ENCODE measurements at regions not wholly inside any gene's neighbourhood (a gene's known extent, or its start where the extent isn't known, plus 50 kb on each side); places are given as distances from the start of the nearest gene placed in this dataset.
"Not testable (repeated sequence)": the region's sequence is repeated elsewhere in the genome, so short reads cannot be mapped to it uniquely, and the experiment has no call there.

DNA sequence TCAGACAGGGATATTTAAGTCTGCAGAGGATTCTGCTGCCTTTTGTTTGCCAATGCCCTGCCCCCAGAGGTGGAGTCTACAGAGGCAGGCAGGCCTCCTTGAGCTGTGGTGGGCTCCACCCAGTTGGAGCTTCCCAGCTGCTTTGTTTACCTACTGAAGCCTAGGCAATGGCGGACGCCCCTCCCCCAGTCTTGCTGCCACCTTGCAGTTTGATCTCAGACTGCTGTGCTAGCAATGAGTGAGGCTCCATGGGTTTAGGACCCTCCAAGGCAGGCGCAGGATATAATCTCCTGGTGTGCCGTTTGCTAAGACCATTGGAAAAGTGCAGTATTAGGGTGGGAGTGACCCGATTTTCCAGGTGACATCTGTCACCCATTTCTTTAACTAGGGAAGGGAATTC lies 132.7 kb downstream of the UNC93B1 start:
- DNase-seq = not testable (repeated sequence)

GRCh38 chr11:67862896-67863295 lies 141.0 kb downstream of the UNC93B1 start:
- DNase-seq = not testable (repeated sequence)

DNA sequence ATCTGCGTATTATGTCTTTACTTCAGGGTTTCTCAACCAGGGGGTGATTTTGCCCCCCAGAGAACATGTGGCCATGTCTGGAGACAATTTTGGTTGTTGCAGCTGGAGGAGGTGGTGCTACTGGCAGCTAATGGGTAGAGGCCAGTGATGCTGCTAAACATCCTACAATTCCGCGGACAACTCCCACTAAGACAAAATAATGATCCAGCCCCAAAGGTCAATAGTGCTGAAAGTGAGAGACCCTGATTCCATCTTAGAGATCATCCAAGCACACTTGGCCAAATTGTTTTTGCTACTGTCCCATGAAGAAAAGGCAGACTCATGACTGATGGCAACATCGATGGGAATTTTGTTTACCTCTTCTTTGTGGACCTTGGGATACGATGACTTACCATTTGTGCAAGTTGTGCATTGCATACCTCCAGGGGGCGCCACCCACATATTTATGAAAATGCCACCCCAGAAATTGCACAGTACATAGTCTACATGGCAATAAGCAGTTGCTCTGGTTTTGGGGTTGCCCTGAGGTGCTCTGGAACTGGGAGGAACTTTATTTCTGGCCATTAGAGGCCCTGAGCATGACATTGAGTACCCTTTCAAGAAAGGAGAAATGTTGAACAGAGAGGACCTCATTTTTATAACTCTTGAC lies 144.3 kb downstream of the UNC93B1 start:
- DNase-seq = not testable (repeated sequence)

DNA sequence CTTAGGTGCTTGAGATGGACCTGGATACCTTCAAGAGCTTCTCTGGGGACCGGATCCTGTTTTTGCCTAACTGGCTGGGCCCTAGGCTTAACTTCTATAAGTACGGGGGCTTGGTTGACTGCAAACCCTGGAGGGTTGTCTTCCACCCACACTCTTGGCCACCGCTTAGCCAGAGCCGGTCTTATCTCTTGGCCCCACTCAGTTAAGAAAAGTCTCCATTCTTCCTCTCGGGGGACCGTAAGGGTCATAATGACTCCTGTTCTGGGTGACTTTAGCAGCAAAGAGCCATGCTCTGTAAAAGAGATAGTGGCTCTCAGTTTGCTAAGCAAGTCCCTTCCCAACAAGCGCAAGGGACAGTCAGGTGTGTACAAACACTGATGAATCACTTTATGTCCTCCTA lies 153.2 kb downstream of the UNC93B1 start:
- DNase-seq = not testable (repeated sequence)

DNA sequence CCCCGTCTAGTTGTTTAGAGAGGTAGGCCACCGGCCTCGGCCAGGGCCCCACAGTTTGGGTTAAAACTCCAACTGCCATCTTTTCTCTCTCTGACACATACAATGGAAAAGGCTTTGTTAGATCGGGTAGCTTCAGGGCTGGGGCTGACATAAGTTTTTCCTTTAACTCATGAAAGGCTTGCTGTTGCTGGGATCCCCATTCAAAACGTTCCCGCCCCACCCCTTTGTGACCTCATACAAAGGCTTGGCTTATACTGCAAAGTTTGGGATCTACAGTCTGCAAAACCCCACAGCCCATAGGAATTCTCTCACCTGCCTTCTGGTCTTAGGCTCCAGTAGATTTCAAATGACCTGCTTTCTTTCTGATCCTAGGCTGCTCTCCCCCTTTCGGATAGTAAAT lies 154.1 kb downstream of the UNC93B1 start:
- not testable (repeated sequence) for DNase-seq

DNA sequence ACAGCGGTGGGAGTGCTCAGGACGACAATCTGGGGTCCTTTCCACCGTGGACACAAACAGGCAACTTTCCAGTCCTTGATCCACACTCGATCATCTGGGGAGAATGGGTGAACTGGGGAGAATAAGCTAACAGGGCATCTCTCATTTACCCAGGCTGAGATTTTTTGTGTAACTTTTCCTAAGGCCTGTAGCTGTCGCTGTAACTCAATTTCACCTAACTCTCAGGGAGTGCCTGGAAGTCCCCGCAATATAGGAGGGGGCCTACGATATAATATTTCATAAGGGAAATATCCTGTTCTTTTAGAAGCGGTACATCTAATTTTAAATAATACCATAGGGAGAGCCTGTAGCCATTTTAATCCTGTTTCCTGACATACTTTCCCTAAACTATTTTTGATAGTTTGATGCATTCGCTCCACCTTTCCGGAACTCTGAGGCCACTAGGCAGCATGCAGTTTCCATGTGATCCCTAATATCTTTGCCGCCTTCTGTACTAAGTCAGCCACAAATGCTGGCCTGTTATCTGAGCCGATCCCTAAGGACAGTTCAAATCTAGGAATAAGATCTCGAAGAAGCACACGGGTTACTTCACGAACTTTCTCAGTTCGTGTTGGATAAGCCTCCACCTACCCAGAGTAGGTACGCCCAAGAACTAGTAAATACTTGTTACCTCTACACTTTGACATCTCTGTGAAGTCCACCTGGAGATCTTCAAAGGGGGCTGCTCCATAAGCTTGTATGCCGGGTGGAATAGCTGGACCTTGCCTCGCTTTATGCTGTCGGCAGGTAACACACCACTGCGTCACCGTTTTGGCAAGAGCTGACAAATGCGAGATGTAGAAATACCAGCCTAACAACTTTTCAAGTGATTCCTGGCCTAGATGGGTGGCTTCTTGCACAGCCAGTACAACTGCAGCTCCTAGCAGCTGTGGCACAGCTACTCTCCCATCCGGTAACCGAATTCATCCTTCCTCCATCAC lies 155.7 kb downstream of the UNC93B1 start:
- DNase-seq = not testable (repeated sequence)

DNA sequence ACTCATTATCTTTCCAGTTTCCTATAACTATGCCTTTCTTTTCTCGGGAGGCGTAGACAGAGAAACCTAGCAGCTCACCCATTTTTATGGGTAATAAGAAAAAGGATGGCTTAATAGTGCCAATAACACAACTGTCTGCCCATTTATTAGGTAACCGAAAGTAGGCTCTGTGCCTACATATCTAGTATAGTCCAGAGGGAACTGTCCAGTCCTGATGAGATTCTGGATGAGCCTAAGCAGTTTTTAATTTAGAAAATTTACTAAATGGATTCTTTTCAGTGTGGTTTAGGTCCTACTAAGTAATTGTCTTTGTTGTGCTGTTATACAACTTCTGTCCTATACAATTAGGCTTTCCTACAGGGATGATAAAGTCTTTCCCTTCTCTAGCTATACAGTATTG lies 157.6 kb downstream of the UNC93B1 start:
- not testable (repeated sequence) for DNase-seq

GRCh38 chr11:67845296-67845695 lies 158.6 kb downstream of the UNC93B1 start:
- not testable (repeated sequence) for DNase-seq

GRCh38 chr11:67840599-67840998 lies 163.3 kb downstream of the UNC93B1 start:
- not testable (repeated sequence) for DNase-seq

DNA sequence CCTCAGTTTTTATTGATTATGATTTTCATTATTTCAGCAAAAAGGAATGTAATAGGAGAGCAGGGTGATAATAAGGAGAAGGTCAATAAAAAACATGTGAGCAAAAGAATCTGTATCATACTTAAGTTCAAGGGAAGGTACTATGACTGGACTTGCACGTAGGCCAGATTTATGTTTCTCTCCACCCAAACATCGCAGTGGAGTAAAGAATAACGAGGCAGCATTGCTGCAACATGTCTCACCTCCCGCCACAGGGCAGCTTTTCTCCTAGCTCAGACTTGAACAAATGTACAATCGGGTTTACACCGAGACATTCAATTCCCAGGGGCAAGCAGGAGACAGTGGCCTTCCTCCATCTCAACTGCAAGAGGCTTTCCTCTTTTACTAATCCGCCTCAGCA lies 155.7 kb upstream of the ALDH3B2 start:
- DNase-seq = not testable (repeated sequence)

- DNase-seq = not testable (repeated sequence)
Observed at GRCh38 chr11:67826951-67827296, 152.5 kb upstream of the ALDH3B2 start.

GRCh38 chr11:67826028-67826950 lies 151.9 kb upstream of the ALDH3B2 start:
- DNase-seq = peak; percentile 84

DNA sequence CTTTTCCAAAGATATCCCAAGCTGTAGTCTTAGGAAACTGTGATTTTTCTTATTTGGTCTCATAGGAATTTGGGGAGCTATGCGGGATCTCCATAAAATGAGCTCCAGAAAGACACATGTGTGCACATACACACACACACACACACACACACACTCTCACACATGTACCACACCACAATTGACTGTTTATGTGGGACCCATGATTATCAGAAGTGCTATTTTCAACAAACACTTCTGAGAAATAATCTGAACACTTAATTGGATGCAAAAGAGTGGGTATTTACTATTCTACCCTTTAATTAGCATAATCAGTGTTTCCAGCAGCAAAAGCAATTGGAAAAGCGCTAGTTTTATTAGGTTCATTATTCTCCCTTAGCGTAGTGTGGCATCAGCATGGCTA lies 150.4 kb upstream of the ALDH3B2 start:
- not testable (repeated sequence) for DNase-seq

DNA sequence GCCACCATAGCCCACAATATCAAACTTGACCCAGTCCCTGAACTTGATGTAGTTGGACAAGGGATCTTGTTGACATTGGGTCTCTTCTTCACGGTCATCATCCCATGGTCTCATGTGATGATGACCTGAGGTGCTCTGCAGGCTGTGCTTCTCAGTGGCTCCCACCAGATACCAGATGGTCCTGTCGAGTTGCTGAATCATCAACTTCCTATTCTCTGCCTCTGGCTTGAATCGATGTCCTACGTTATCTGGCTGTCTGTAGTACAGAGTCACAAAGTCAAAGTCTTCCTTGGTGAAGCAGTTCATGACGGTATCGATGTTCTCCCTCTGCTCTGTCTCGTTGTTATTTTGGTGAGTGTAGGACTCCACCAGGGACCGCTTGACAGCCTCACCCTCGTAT lies 145.7 kb upstream of the ALDH3B2 start:
- DNase-seq = no peak

DNA sequence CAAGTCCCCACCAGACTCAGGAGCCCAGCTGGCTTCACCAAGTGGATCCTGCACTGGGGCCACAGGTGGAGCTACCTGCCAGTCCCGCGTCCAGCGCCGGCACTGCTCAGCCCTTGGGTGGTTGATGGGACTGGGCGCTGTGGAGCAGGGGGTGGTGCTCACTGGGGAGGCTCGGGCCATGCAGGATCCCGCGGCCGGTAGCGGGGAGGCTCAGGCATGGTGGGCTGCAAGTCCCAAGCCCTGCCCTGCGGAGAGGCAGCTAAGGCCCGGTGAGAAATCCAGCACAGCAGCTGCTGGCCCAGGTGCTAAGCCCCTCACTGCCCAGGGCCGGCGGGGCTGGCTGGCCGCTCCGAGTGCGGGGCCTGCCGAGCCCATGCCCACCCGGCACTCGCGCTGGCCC lies 143.1 kb upstream of the ALDH3B2 start:
- DNase-seq = not testable (repeated sequence)

GRCh38 chr11:67809301-67809700 lies 134.9 kb upstream of the ALDH3B2 start:
- not testable (repeated sequence) for DNase-seq

DNA sequence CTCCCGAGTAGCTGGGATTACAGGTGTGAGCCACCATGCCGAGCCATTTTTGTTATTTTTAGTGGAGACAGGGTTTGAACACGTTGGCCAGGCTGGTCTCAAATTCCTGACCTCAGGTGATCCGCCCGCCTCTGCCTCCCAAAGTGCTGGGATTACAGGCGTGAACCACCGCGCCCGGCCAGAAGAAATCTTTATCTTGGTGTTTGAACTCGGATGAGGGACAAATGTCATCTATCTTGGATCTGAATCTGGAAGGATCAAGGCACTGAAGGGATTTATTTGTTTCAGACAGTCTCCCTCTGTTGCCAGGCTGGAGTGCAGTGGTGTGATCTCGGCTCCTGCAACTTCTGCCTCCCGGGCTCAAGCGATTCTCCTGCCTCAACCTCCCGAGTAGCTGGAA lies 133.5 kb upstream of the ALDH3B2 start:
- DNase-seq = not testable (repeated sequence)

DNA sequence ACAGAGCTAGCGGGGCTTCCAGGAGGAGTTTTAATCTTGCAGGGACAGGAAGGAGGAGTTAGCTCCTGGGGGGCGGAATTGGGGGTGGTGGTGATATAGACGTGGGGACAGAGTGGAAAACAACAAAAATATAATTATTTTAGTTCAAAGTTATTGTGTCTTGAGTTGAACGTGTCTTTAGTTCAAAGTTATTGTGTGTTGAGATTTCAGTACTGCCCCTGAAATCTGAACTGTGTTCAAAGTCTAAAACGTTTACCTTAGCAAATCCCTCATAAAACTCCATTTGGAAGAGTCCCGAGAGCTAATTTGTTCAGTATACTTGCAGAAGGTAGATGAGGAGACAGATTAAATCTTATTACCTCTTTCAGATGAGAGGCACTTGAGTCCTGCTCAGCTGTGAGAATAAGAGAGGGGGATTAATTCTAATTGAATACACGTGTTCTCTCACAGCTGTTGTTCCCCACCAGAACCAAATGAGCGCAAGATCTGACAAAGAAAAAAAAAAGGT lies 132.4 kb upstream of the ALDH3B2 start:
- not testable (repeated sequence) for DNase-seq

DNA sequence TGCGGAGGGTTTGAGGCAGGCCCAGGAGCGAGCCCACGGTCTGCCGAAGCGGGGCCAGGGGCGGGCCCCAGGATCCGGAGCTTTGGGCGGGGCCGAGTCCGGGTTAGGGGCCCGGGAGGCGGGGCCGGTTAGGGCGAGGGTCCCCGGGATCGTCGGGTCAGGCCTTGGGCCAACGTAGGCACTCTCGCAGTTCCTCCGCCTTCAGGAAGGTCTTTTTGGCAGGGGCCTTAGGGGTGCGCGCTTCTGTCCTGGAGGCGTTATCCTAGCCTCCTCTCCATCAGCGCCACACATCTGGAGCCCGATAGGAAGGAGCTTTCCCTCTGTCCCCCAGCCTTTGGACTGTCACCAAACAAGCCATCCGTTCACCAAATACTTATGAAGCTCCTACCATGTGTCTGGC lies 131.8 kb upstream of the ALDH3B2 start:
- not testable (repeated sequence) for DNase-seq

DNA sequence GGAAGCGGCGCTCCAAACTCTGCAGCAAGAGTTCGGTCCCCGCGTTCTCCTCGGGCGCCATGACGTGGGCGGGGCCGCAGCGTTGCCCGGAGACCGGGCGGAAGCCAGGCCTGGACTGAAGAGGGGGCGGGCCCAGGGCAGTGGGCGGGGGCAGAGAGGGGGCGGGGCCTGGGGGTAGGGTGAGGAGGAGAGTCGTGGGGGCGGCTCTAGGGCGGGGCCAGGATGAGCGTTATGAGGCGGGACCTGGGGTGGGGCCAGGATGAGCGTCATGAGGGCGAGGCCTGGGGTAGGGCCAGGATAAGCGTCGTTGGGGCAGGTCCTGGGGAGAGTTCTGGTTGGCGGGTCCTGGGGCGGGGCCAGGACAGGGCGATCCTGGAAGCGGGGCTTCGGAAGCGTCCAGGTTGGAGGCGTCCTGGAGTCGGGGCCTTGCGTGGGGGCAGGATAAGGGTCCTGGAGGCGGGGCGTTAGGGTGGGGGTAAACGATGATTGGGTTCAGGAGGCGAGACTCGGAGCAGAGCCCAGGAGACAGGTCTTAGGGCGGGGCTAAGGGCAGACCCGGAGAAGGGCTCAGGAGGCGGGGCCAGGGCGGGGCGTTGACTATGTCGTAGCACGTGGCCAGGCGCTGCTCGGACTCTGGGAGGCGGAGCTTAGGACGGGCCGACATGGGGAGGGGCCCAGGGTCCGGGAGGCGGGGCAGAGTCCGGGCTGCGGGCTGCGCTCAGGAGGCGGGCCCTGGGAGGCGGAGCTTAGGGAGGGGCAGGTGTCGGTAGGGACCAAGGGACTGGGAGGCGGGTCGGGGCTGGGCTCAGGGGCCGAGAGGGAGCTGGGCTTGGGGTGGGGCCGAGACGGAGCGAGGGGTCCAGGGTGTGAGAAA lies 131.1 kb upstream of the ALDH3B2 start:
- peak; percentile 96 for DNase-seq

- DNase-seq = not testable (repeated sequence)
Observed at GRCh38 chr11:67804435-67805252, 130.2 kb upstream of the ALDH3B2 start.
